ENCODE measurements at regions not wholly inside any gene's neighbourhood (a gene's known extent, or its start where the extent isn't known, plus 50 kb on each side); places are given as distances from the start of the nearest gene placed in this dataset.
A peak's percentile ranks its signal among the peaks of the same experiment; 100 is the strongest.

DNA sequence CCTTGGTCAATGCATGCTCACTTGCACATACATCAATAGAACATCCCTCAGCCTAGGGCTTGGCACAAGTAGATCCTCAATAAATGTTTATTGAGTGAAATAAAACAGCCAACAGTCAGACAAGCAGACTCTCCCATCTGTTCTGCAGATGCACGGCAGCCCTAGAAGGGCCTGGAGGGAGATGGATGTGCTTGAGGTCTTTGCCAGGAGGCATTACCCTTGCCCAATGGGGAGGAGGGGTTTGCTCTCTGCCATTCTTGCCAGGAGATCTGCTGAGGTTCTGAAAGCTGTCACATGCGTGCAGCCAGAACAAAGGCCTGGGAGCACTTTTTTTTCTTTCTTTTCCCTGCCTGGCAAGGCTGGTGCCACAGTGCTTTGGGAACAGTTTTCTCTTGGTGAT lies 349.3 kb upstream of the THRB start:
- no peak for DNase-seq (ENCODE audit: low read depth)

DNA sequence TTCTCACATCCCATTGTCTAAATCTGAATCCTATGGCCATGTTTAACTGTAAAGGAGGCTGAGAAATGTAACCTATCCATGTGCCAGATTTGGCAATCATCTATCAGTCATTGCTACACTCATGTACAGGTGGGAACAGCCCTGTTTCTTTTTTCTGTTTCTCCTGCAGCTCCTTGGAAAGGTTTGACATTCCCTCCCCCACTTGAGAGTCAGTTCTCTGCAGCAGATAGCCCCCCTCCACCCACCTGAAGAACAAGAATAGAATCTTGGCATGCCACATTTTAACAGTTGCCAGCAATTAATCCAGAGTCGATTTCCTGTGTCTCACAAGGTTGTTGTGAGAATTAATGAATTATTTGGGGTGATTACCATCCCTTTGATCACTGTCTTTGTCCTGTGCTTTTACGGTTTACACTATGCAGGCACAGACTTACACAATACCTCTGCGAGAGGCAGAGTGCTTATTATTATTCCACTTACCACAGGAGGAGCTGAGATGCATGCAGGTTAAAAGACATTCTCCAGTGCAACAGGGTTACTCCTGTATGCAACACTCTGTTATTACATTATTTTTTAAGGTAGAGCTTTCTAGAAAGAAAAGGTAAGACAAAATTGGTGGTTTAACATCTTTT lies 351.0 kb upstream of the THRB start:
- DNase-seq (ENCODE audit: low read depth), result no peak

DNA sequence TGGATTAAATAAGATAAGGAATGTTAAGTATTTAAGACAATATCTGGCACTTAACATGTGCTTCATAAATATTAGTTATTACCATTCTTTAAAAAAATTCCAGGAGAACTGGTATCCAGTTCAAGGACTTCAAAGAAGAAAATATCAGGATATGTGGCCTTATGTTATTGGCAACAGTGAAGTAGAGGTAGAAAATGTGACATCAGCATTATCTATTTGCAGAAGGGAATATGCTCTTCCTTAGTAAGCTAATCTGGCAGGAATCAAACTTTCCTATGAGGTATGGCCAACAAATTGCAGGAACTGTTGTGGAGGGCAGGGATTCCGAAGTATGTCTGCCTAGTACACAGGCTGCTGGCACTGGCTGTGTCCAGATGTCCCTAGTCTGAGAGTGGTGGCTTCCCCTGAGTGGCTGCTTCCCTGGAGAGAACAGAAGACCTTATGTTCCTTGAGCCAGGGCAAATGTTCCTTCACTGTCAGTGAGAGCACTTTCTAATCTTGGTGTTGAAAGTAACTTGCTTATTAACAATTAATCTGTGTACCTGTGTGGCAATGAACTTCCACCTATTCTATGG lies 351.7 kb upstream of the THRB start:
- DNase-seq (ENCODE audit: low read depth), result no peak

DNA sequence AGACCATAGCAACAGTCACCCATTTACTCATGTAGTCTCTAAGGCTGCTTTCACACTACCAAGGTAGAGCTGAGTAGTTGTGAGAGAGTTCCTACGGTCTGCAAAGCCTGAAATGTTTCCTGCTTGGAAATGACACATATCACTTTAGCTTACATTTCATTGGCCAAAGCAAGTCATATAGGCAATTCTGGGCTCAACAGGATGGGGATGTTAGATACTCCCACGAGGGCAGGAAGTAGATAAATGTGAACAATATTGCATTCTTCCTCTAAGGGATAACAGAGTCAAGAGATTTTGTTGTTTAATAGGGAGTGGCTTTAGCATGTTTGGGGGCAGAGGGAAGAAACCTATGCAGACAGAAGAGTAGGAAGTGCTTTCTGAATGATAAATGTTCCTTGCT lies 355.6 kb upstream of the THRB start:
- no peak for DNase-seq (ENCODE audit: low read depth)

DNA sequence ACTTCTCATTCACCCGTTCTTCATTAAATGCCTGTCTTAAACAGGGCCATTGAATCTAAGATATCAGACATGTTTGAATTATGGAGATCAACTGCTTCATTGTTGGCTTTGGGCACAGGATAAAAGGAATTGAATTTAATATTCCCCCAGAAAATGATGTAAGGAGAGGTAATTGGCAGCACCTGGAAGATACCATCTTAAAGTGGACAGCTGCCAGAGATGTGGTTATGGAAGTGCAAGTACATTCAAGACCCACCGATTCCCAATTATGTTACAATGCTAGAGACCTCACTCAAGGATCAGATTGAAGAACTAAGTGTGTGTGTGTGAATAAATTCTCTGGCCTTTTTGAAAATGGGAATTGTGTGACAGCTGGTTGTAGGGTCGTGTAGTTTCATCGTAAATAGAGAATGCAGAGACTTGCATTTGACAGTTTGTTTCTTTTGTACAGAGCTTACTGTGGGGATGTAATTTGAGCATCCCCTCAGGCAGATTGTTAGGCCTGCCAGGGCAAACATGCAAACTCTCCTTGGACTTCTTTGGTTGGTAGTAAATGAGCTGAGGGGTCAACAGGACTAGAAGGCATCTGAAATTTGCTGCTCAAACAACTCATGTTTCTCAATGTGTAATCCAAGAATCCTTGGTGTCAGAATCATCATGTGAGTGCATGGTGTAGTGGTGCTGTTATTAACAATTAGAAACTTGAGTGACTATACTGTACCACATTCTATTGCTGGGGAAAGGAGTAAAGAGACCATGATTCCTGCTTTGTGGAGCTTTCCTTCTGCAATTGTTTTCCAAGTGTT lies 359.2 kb upstream of the THRB start:
- no peak for DNase-seq (ENCODE audit: low read depth)

DNA sequence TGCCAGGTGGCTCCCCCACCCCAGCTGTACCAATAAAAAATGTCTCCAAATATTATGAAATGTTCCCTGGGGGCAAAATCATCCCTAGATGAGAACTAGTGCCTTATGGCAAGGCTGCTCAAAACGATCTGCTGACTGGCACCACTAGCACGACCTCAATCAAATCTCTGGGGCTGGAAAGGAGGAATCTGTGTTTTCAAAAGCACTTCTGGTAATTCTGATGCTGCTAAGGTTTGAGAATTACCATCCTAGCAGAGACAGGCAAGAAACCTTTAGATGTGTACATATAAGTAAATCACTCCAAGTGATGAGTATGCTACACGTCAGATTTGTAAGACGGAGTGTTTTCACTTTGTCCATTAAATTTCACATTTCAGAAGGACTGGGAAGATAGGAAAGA lies 360.1 kb upstream of the THRB start:
- no peak for DNase-seq (ENCODE audit: low read depth)

GRCh38 chr3:24857945-24858344 lies 363.3 kb upstream of the THRB start:
- DNase-seq (ENCODE audit: low read depth), result no peak

GRCh38 chr3:24863215-24863614 lies 368.6 kb upstream of the THRB start:
- DNase-seq (ENCODE audit: low read depth), result no peak

- DNase-seq (ENCODE audit: low read depth), result no peak
Measured at GRCh38 chr3:24867783-24868182, 373.1 kb upstream of the THRB start.

DNA sequence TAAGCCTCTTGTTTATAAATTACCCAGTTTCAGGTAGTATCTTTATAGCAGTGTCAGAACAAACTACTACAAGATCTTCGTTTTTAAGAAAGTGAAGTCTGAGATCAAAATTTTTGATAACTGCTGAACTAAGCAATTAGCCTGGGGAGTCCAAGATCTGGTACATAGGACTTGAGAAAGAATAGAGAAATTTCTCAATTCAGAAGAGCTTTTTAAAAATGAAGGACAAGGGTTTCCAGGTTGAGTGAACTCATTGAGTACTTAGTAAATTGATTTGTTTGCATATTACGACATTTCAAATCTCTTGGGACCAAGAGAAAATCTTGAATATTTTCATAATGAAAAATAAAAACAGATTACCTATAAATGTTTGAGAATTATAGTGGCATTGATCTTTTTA lies 386.6 kb upstream of the THRB start:
- no peak for DNase-seq (ENCODE audit: low read depth)

DNA sequence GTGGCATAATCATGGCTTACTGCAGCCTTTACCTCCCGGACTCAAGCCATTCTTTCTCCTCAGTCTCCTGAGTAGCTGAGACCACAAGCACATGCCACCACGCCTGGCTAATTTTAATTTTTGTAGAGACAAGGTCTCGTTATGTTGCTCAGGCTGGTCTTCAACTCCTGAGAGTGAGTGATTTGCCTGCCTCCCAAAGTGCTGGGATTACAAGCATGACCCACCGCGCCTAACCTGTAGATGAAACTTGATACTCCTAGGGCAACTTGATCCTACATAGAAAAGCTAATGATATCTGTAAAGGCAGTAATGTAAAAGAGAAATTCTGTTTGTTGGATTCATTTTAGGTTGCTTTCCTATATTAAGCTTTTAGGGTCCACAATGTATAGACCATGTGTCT lies 391.9 kb upstream of the THRB start:
- no peak for DNase-seq (ENCODE audit: low read depth)

GRCh38 chr3:24890012-24890411 lies 395.4 kb upstream of the THRB start:
- DNase-seq (ENCODE audit: low read depth), result no peak

- no peak for DNase-seq (ENCODE audit: low read depth)
Measured at GRCh38 chr3:24899373-24899772, 404.7 kb upstream of the THRB start.

DNA sequence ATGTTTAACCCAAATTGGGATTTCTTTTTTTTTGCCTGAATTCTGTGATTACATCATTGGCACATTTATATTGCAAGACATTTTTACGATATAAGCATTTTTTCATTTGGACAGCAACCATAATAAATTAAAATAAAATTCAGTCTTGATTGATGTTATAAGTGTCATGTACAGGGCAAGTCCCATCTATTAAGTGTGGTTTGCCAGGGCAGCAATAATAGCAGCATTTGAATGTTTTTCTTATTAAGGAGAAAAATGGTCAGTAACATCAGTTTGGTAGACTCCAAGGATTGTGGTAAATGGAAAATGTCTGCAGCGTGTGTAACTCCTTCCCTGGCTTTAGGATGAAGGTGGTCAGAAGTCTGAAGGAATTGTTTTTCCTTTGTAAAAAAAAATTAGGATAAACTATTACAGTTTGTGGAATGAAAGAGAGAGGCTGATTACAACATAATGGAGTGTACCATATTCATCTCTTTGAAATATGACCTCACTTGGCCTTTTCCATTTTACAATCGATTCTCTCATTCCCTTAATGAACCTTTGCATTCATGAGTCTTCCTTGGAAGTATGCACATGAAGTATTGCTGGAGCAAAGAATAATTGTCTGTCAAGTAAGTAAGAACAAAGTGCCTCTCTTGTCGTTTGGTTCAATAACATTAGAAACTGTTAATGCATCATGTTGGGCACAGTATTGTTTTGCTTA lies 405.4 kb upstream of the THRB start:
- no peak for DNase-seq (ENCODE audit: low read depth)

GRCh38 chr3:24905266-24905665 lies 410.6 kb upstream of the THRB start:
- DNase-seq (ENCODE audit: low read depth), result peak; percentile 2

GRCh38 chr3:24907106-24907505 lies 412.5 kb upstream of the THRB start:
- no peak for DNase-seq (ENCODE audit: low read depth)

DNA sequence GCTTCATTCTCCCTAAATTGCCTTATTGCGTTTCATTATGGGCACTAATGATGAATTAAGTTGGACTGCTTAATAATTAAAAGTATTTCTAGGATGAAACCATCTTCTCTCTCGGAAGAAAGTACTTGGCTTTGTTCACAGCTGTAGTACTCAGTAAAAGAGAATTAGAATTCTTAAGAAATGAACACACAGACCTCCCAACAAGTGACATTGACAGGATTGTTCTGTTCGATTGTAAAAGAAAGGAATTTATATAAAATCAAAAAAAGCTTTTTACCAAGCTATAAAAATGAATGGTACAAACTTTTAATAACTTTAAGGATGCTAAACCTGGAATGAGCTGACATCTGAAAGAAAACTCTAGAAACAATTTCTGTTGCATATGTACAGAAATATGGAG lies 416.4 kb upstream of the THRB start:
- no peak for DNase-seq (ENCODE audit: low read depth)

DNA sequence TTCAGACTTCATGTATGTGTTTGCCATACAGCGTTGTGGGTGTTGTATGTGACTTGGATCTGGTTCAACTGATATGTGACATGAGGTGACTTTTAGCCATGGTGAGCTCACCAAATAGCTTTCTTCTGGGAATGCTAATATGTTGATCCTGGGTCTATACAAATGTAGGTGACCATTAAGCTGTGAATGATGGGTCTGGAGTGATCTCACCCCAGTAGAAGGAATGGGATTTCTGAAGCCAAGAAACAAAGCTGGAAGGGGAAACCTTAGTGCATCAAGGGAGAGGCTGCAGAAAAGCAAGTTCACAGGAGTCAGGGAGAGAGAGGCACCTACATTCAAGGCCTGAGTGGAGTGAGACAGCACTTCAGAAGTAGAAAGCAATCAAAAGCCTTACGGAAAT lies 421.0 kb upstream of the THRB start:
- DNase-seq (ENCODE audit: low read depth), result no peak

- DNase-seq (ENCODE audit: low read depth), result no peak
Measured at GRCh38 chr3:24917908-24918307, 423.3 kb upstream of the THRB start.

DNA sequence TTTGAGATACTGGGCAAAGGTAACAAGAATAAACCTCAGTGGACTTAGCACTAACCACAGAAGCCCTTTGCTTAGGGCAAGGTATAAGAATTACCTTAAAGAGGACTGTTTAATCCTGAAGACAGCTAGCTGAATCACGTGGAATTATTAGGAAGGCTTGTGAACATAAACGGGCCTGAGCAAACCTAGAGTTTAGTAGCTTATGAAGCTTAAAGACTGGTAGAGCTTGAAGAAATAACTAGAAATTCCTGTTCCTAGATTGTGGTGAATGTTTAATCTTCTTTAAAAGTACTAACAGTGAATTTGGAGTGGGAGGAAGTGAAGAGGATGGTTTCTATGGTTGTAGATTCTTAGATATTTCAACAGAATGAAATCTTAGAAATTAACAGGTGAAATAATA lies 428.9 kb upstream of the THRB start:
- DNase-seq (ENCODE audit: low read depth), result no peak

GRCh38 chr3:24929521-24929920 lies 434.9 kb upstream of the THRB start:
- DNase-seq (ENCODE audit: low read depth), result no peak

DNA sequence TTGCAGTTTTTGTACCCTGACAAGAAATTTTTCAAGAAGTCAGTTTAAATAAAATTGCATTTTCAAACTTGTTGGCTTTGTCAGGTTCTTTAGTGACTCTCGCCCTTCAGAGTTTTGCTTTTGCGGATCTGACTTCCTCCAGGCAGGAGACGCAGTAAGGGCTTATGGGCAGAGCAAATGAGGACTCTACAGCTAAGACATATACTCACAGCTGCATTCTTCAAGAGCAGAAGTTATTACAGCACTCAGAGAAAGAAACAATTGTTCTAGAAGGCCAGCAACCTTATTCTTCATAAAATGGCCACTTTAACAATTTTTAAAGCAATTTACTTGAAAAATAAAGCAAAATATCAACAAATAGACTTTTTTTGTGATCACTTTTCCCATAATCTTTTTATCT lies 438.8 kb upstream of the THRB start:
- no peak for DNase-seq (ENCODE audit: low read depth)

GRCh38 chr3:24936574-24936973 lies 441.9 kb upstream of the THRB start:
- no peak for DNase-seq (ENCODE audit: low read depth)

Data from M059J (cell line).